H9 (cell line): ENCODE measurements at regions not wholly inside any gene's neighbourhood (a gene's known extent, or its start where the extent isn't known, plus 50 kb on each side); places are given as distances from the start of the nearest gene placed in this dataset.

Source experiments
- DNase-seq: peaks from one replicate; pipeline ENCODE4 v3.0.0-alpha.2; 2017
- H2AFZ ChIP-seq: one replicate; pipeline ENCODE4 v1.6.1; 2013; ENCODE audit warnings: mild to moderate bottlenecking, low read length, control low read depth, moderate library complexity
- H2AK5ac ChIP-seq: 2 replicates; pipeline ENCODE4 v1.6.1; 2013; ENCODE audit warnings: low read length, control low read depth, mixed read lengths; ENCODE audit not compliant: insufficient read length
- H2BK120ac ChIP-seq: one replicate; pipeline ENCODE4 v1.6.1; 2013; ENCODE audit warnings: low read depth, mild to moderate bottlenecking, low read length, control low read depth, inconsistent platforms; ENCODE audit not compliant: poor library complexity, severe bottlenecking
- H2BK12ac ChIP-seq: 2 replicates; pipeline ENCODE4 v1.6.1; 2013; ENCODE audit warnings: low read length, control low read depth, mixed read lengths, low read depth; ENCODE audit not compliant: insufficient read length
- H2BK15ac ChIP-seq: 2 replicates; pipeline ENCODE4 v1.6.1; 2013; ENCODE audit warnings: low read depth, low read length, control low read depth
- H2BK20ac ChIP-seq: one replicate; pipeline ENCODE4 v1.6.1; 2013; ENCODE audit warnings: low read depth, mild to moderate bottlenecking, low read length, control low read depth, inconsistent platforms; ENCODE audit not compliant: poor library complexity, severe bottlenecking
- H2BK5ac ChIP-seq: 2 replicates; pipeline ENCODE4 v1.6.1; 2013; ENCODE audit warnings: low read length, control low read depth, mixed read lengths; ENCODE audit not compliant: insufficient read length
- H3K14ac ChIP-seq: 2 replicates; pipeline ENCODE4 v1.6.1; 2013; ENCODE audit warnings: low read length, control low read depth; ENCODE audit not compliant: insufficient read depth
- H3K18ac ChIP-seq: 2 replicates; pipeline ENCODE4 v1.6.1; 2013; ENCODE audit warnings: low read depth, mild to moderate bottlenecking, mixed read lengths, low read length, control low read depth; ENCODE audit not compliant: insufficient read length
- H3K23ac ChIP-seq: 2 replicates; pipeline ENCODE4 v1.6.1; 2013; ENCODE audit warnings: low read length, control low read depth, mixed read lengths, low read depth; ENCODE audit not compliant: insufficient read length
- H3K23me2 ChIP-seq: 2 replicates; pipeline ENCODE4 v1.6.1; 2013; ENCODE audit warnings: low read depth, mild to moderate bottlenecking, mixed read lengths, low read length, control low read depth; ENCODE audit not compliant: insufficient read length, poor library complexity, severe bottlenecking
- H3K27ac ChIP-seq: 2 replicates; pipeline ENCODE4 v1.5.1; 2013; ENCODE audit warnings: low read length, control low read depth, mixed read lengths, low read depth; ENCODE audit not compliant: insufficient read length
- H3K27me3 ChIP-seq: 2 replicates; pipeline ENCODE4 v1.6.1; 2013; ENCODE audit warnings: low read length, control low read depth, inconsistent platforms; ENCODE audit not compliant: insufficient read depth
- H3K4ac ChIP-seq: 2 replicates; pipeline ENCODE4 v1.6.1; 2013; ENCODE audit warnings: low read depth, mild to moderate bottlenecking, control low read depth, inconsistent platforms, low read length, moderate library complexity
- H3K4me1 ChIP-seq: 2 replicates; pipeline ENCODE4 v1.6.1; 2013; ENCODE audit warnings: low read length, control low read depth, inconsistent platforms; ENCODE audit not compliant: insufficient read depth
- H3K4me2 ChIP-seq: 2 replicates; pipeline ENCODE4 v1.6.1; 2013; ENCODE audit warnings: low read length, control low read depth, mixed read lengths; ENCODE audit not compliant: insufficient read length, insufficient read depth
- H3K56ac ChIP-seq: 2 replicates; pipeline ENCODE4 v1.6.1; 2013; ENCODE audit warnings: low read depth, mild to moderate bottlenecking, mixed read lengths, low read length, control low read depth; ENCODE audit not compliant: insufficient read length
- H3K79me1 ChIP-seq: 2 replicates; pipeline ENCODE4 v1.6.1; 2013; ENCODE audit warnings: low read depth, mild to moderate bottlenecking, moderate library complexity, low read length, control low read depth, inconsistent platforms; ENCODE audit not compliant: insufficient read depth, poor library complexity, severe bottlenecking
- H3K79me2 ChIP-seq: 2 replicates; pipeline ENCODE4 v1.6.1; 2013; ENCODE audit warnings: low read length, control low read depth, inconsistent platforms; ENCODE audit not compliant: insufficient read depth
- H3K9ac ChIP-seq: 2 replicates; pipeline ENCODE4 v1.6.1; 2013; ENCODE audit warnings: low read length, control low read depth, mixed read lengths; ENCODE audit not compliant: insufficient read length; ENCODE audit errors: extremely low read depth
- H3K9me3 ChIP-seq: one replicate; pipeline ENCODE4 v1.6.1; 2013; ENCODE audit warnings: low read depth, low read length, inconsistent platforms; ENCODE audit not compliant: control insufficient read depth
- H3T11ph ChIP-seq: one replicate; pipeline ENCODE4 v1.6.1; 2013; ENCODE audit warnings: mild to moderate bottlenecking, low read length, control low read depth, inconsistent platforms
- H4K20me1 ChIP-seq: one replicate; pipeline ENCODE4 v1.6.1; 2013; ENCODE audit not compliant: control insufficient read depth, insufficient read length, insufficient read depth
- H4K5ac ChIP-seq: 2 replicates; pipeline ENCODE4 v1.6.1; 2013; ENCODE audit warnings: low read depth, mild to moderate bottlenecking, mixed read lengths, low read length, control low read depth; ENCODE audit not compliant: insufficient read length
- H4K8ac ChIP-seq: replicated peaks from 2 replicates; pipeline ENCODE4 v1.6.1; 2013; ENCODE audit warnings: low read length, control low read depth, mixed read lengths, low read depth; ENCODE audit not compliant: insufficient read length
- H4K91ac ChIP-seq: 2 replicates; pipeline ENCODE4 v1.6.1; 2013; ENCODE audit warnings: low read depth, mild to moderate bottlenecking, moderate library complexity, mixed read lengths, low read length, control low read depth; ENCODE audit not compliant: insufficient read length
- H3K27ac Mint-ChIP-seq, 3 experiments: 2 replicates in 2 of 3; 3 replicates in 1 of 3; pipeline ENCODE4 v1.8.0; 2020 to 2021; ENCODE audit warnings: mixed read lengths in 3 of 3, mild to moderate bottlenecking in 1 of 3, moderate library complexity in 1 of 3
- H3K27me3 Mint-ChIP-seq: 2 replicates; pipeline ENCODE4 v1.8.0; 2021; ENCODE audit warnings: low read depth, mild to moderate bottlenecking, moderate library complexity, mixed read lengths
- H3K36me3 Mint-ChIP-seq, 3 experiments: 2 replicates in 2 of 3; 3 replicates in 1 of 3; pipeline ENCODE4 v1.8.0; 2020 to 2021; ENCODE audit warnings: low read depth in 3 of 3, mixed read lengths in 3 of 3; ENCODE audit not compliant: insufficient read depth in 1 of 3
- H3K4me1 Mint-ChIP-seq, 2 experiments: 2 replicates each; pipeline ENCODE4 v1.8.0; 2020; ENCODE audit warnings: mixed read lengths in 2 of 2
- H3K4me3 Mint-ChIP-seq, 2 experiments: 2 replicates in 1 of 2; 3 replicates in 1 of 2; pipeline ENCODE4 v1.8.0; 2020 to 2021; ENCODE audit warnings: mild to moderate bottlenecking in 2 of 2, mixed read lengths in 2 of 2, moderate library complexity in 1 of 2
- H3K9me3 Mint-ChIP-seq, 2 experiments: 2 replicates in 1 of 2; 3 replicates in 1 of 2; pipeline ENCODE4 v1.8.0; 2020; ENCODE audit warnings: mild to moderate bottlenecking in 2 of 2, mixed read lengths in 2 of 2, moderate library complexity in 1 of 2
- CTCF ChIP-seq: fragments of 200-600 bp; sonication (generic); conservative IDR thresholded peaks from 3 replicates; pipeline ENCODE4 v1.8.0; 2021; ENCODE audit warnings: antibody characterized with exemption, mild to moderate bottlenecking
- WGBS: extraction: QIAGEN DNeasy Blood & Tissue Kit; methylation state at CpG from one replicate; pipeline ENCODE4 v1.1.7; 2013; ENCODE audit warnings: missing lambda C conversion rate, low lambda C conversion rate, mixed read lengths; ENCODE audit not compliant: insufficient read length; ENCODE audit errors: extremely low coverage; 5-methylcytosine and 5-hydroxymethylcytosine counted together

- H2BK5ac ChIP-seq = no peak overlapping the region
- no peaks in the 10 kb centered on the region for H3K9me3 ChIP-seq
- no peaks in the 10 kb centered on the region for H3K79me2 ChIP-seq
- H2AFZ ChIP-seq = no peak overlapping the region
- no peak overlapping the region for H4K91ac ChIP-seq
- H3K79me1 ChIP-seq = no peaks in the 10 kb centered on the region
- no peak overlapping the region for H3K4ac ChIP-seq
- H4K8ac ChIP-seq = no peak overlapping the region
- no peaks in the 10 kb centered on the region for H3K23me2 ChIP-seq
- H3K23ac ChIP-seq = no peak overlapping the region
- no peak overlapping the region for H3K4me3 Mint-ChIP-seq
- no peak for TF ChIP-seq CTCF
- H2AK5ac ChIP-seq = no peak overlapping the region
- H3K27ac Mint-ChIP-seq = no peak overlapping the region
- no peak overlapping the region for H3K27ac ChIP-seq
- no peak overlapping the region for H2BK120ac ChIP-seq
- H2BK15ac ChIP-seq = no peak overlapping the region
- no peak overlapping the region for H3K18ac ChIP-seq
- peaks cover 6 to 7% of the 10 kb centered on the region in 2 experiments for H3K4me1 Mint-ChIP-seq
- no peak overlapping the region for H3K4me2 ChIP-seq
- DNase-seq = no peak
- no peak overlapping the region for H3K14ac ChIP-seq
- WGBS = no CpG with 5 or more reads among the region's 1 CpG
- H3K27me3 ChIP-seq = no peaks in the 10 kb centered on the region
- H4K5ac ChIP-seq = no peak overlapping the region
- no peak overlapping the region for H2BK20ac ChIP-seq
- no peak overlapping the region for H2BK12ac ChIP-seq
- peaks cover 8% of the 10 kb centered on the region for H3K27me3 Mint-ChIP-seq
- peaks cover 5% of the 10 kb centered on the region; the same call in 1 of the 2 replicates for H3K4me1 ChIP-seq
- H3K9ac ChIP-seq = no peak overlapping the region
- H3K36me3 Mint-ChIP-seq = no peaks in the 10 kb centered on the region; a peak in 1 of 7 replicates
- 0 out of 5 replicates have a peak, but pooled peaks cover 0 to 1% of the 10 kb centered on the region in 2 experiments for H3K9me3 Mint-ChIP-seq
- H4K20me1 ChIP-seq = no peaks in the 10 kb centered on the region
- H3T11ph ChIP-seq = no peak overlapping the region
- H3K56ac ChIP-seq = no peak overlapping the region
These were observed 92.3 kb upstream of the LEF1 start for GRCh38 chr4:108261026-108261425.
